OCI-M2 (cell line): ENCODE measurements at regions not wholly inside any gene's neighbourhood (a gene's known extent, or its start where the extent isn't known, plus 50 kb on each side); places are given as distances from the start of the nearest gene placed in this dataset.
"Not testable (repeated sequence)": the region's sequence is repeated elsewhere in the genome, so short reads cannot be mapped to it uniquely, and the experiment has no call there.

Source experiments
- DNase-seq: peaks from one replicate; lab custom pipeline; 2025; ENCODE audit not compliant: unreplicated experiment; lab: John Stamatoyannopoulos, UW

DNA sequence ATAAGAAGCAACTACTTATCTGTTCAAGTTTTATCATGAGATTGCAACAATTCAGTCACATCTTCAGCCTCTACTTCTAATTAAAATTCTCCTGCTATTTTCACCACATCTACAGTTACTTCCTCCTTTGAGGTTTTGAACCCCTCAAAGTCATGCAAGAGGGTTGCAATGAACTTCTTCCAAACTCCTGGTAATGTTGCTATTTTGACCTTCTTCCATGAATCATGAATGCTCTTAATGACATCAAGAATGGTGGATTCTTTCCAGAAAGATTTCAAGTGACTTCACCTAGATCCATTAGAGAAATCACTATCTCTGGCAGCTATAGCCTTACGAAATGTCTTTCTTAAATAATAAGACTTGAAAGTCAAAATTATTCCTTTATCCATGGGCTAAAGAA lies 1052.8 kb upstream of the NRXN1 start:
- no peak for DNase-seq

- DNase-seq, result no peak
These were observed 1051.3 kb upstream of the NRXN1 start for GRCh38 chr2:52083214-52083613.

GRCh38 chr2:52082646-52083045 lies 1050.7 kb upstream of the NRXN1 start:
- DNase-seq, result no peak

GRCh38 chr2:52079602-52080001 lies 1047.7 kb upstream of the NRXN1 start:
- DNase-seq, result no peak

GRCh38 chr2:52077159-52077558 lies 1045.2 kb upstream of the NRXN1 start:
- no peak for DNase-seq

- no peak for DNase-seq
These were observed 1042.3 kb upstream of the NRXN1 start for GRCh38 chr2:52074130-52074719.

GRCh38 chr2:52072949-52073348 lies 1041.0 kb upstream of the NRXN1 start:
- DNase-seq, result no peak

DNA sequence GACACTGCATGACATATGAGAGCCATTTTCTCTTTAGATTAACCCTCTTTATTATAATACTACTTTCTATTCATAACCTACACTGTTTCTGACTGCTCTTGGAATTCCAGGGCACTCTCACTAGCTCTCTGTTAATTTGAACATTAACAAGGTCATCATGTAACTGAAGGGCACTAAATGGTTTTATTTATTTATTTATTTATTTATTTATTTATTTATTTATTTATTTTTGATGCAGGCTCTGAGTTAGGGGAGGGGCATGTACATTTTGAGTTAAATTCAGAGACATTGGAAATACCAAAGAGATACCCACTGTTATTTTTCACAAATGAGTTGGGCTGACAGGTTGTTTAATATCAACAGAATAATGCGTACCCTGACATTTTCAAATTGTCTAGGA lies 1038.7 kb upstream of the NRXN1 start:
- DNase-seq, result no peak

DNA sequence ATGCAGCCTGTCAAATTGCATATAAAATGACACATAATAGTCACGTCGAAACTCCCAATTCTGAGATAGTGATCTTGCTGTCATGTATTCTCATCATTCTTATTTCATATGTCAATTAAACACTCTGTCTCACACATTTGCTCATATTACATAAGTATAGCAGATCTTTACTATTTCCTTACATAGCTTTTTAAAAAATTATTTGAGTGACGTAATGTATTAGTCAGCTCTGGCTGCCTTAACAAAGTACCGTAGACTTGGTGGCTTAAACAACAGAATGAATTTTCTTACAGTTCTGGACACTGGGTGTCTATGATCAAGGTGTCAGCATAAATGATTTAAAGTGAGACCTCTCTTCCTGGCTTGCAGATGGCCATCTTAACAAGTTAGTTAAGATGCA lies 1032.3 kb upstream of the NRXN1 start:
- DNase-seq, result no peak

GRCh38 chr2:52054824-52055223 lies 1022.9 kb upstream of the NRXN1 start:
- no peak for DNase-seq

DNA sequence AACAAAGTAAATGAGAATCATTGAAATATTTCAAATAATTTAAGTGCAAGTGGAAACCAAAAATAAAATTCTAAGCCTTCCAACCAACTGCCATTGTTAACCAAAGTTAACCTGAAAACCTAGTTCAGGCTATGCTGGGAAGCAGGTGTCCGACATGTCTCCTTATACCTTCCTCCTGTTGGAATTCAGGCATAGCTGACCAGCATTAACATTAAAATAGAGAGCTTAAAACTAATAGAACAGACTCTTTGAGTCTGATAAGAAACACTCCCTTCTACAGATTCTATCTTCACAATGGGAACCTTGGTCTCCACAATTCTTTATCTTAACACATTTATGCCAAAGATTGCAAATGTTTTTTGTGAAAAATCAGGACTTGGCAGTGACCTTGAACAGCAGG lies 1004.9 kb upstream of the NRXN1 start:
- no peak for DNase-seq

- DNase-seq, result no peak
These were observed 1004.1 kb upstream of the NRXN1 start for GRCh38 chr2:52036024-52036423.

GRCh38 chr2:52035391-52035790 lies 1003.5 kb upstream of the NRXN1 start:
- DNase-seq, result no peak

DNA sequence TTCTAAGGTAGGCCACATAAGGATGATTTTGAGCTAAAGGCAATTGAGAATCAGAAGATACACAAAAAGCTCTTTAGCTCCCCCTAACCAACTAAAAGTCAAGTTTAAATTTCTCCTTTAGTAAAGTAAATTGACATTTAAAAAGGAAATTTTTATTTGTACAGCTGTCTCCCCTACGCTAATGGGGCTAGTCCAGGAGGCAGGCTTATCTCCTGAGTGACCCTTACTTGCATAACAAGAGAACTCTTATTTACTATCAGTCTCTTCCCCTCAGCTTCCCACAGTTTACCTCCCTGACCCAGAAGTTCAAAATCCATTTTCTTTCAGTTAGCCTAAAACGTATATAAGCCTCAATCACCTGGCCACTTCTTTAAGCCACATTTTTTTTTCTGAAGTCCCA lies 1002.8 kb upstream of the NRXN1 start:
- DNase-seq, result no peak

GRCh38 chr2:52022006-52022405 lies 990.1 kb upstream of the NRXN1 start:
- no peak for DNase-seq

GRCh38 chr2:52017646-52018235 lies 985.8 kb upstream of the NRXN1 start:
- no peak for DNase-seq

DNA sequence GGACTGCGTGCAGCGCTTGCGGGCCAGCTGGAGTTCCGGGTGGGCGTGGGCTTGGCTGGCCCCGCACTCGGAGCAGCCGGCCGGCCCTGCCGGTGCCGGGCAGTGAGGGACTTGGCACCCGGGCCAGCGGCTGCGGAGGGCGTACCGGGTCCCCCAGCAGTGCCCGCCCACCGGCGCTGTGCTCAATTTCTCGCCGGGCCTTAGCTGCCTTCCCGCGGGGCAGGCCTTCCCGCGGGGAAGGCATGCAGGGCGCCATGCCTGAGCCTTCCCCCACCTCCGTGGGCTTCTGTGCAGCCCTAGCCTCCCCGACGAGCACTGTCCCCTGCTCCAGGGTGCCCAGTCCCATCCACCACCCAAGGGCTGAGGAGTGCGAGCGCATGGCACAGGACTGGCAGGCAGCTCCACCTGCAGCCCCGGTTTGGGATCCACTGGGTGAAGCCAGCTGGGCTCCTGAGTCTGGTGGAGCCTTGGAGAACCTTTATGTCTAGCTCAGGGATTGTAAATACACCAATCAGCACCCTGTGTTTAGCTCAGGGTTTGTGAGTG lies 975.0 kb upstream of the NRXN1 start:
- DNase-seq, result not testable (repeated sequence)

DNA sequence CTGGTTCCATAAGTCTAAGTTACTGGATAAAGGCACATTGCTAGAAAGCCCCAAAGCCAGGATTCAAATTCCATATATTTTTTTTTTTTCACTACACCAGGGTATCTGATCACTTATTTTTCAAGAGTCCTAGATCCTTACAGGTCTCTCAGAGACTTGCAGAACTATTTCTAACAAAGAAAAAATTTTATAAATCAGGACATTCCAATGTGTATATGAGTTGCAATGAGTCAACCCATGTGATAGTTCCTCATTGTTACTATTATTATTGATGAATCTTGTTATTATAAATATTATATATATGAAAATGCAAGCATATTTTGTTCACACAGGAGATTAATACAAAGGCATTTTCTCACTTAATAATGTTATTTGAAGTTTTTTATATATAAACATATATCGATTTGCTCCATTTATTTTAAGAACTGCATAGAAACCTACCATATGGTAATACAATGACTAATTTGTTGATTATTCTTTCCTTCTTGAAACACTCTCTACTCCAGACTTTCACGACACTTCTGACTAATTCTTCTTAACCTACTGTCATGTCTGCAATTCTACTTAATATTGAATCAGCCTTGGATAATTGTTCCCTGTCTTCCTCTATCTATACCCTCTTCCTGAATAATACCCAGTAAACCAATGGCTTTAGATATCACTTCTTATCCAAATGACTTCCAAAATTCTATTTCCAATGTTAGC lies 968.4 kb upstream of the NRXN1 start:
- no peak for DNase-seq

DNA sequence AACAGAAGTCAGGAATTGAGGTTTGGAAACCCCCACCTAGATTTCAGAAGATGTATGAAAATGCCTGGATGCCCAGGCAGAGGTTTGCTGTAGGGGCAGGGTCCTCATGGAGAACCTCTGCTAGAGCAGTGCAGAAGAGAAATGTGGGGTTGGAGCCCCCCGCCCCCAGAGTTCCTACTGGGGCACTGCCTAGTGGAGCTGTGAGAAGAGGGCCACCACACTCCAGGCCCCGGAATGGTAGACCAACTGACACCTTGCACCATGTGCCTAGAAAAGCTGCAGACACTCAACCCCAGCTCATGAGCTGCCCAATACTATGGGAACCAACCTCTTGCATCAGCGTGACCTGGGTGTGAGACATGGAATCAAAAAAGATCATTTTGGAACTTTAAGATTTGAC lies 967.0 kb upstream of the NRXN1 start:
- DNase-seq, result no peak

DNA sequence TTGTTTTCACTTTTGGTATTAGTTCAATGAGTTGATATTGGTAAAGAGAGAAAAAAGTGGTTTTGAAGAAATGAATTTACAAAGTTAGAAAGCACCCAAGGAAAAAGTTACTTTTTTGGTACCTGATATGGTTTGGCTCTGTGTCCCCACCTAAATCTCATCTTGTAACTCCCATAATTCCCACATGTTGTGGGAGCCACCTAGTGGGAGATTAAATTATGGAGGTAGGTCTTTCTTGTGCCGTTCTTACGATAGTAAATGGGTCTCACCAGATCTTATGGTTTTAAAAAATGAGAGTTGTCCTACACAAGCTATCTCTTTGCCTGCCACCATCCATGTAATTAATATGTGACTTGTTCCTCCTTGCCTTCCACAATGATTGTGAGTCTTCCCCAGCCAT lies 965.6 kb upstream of the NRXN1 start:
- DNase-seq, result no peak

DNA sequence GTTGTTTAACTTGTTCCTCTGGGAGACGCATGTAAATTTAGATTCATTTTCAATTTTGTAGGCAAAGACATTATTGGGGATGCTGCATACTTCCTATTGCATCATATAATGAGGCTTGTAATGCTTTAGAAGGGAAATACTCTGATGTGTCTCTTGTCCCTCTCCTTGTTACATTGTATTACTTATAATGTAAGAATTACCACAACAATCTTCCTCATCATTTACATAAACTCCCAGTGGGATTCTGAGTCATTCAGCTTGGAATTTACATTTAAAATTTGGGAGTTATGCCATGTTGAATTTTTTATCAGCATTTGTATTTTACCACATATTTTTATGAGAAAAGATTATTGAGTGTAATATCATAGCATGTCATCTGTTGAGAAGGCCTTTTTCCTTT lies 963.4 kb upstream of the NRXN1 start:
- no peak for DNase-seq

- no peak for DNase-seq
These were observed 962.3 kb upstream of the NRXN1 start for GRCh38 chr2:51994123-51994763.
